ENCODE measurements at regions not wholly inside any gene's neighbourhood (a gene's known extent, or its start where the extent isn't known, plus 50 kb on each side); places are given as distances from the start of the nearest gene placed in this dataset.
"Not testable (repeated sequence)": the region's sequence is repeated elsewhere in the genome, so short reads cannot be mapped to it uniquely, and the experiment has no call there.

- not testable (repeated sequence) for H3K36me3 ChIP-seq (ENCODE audit: insufficient read depth, low read length); H3K9me3 ChIP-seq (ENCODE audit: low read length); H2AFZ ChIP-seq (ENCODE audit: low read depth, low read length); H3K27me3 ChIP-seq (ENCODE audit: insufficient read depth, low read length); H3K4me1 ChIP-seq (ENCODE audit: insufficient read depth, low read length); H3K4me3 ChIP-seq (ENCODE audit: low read length)
These were observed 485.6 kb downstream of the ACTR3B start for GRCh38 chr7:153245136-153245535.

DNA sequence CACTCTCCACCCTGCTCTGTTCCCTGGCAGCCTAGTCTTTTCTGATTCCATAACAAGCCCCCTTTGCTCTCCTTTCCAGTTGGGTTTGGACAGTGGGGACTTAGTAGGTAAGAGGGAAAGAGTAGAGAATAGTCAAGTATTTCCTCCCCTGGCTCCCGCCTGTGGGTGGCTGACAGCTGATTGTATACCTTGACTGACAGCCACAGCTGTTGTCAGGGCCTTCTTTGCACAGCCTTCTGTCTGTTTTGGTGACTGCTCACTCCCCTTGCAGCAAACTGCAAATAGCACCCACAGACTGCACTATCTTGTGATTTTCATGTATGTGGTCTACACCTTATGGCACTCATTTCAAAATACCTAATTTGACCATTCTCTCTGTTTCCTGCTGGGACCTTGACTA lies 486.3 kb downstream of the ACTR3B start:
- H3K4me1 ChIP-seq (ENCODE audit: insufficient read depth, low read length), result no peaks in the 10 kb centered on the region
- H3K9me3 ChIP-seq (ENCODE audit: low read length), result no peaks in the 10 kb centered on the region
- H2AFZ ChIP-seq (ENCODE audit: low read depth, low read length), result no peak overlapping the region
- no peak overlapping the region for H3K4me3 ChIP-seq (ENCODE audit: low read length)
- H3K27me3 ChIP-seq (ENCODE audit: insufficient read depth, low read length), result no peaks in the 10 kb centered on the region
- H3K36me3 ChIP-seq (ENCODE audit: insufficient read depth, low read length), result no peaks in the 10 kb centered on the region

GRCh38 chr7:153247926-153248325 lies 488.4 kb downstream of the ACTR3B start:
- no peaks in the 10 kb centered on the region for H3K9me3 ChIP-seq (ENCODE audit: low read length)
- H2AFZ ChIP-seq (ENCODE audit: low read depth, low read length), result no peak overlapping the region
- no peaks in the 10 kb centered on the region for H3K4me1 ChIP-seq (ENCODE audit: insufficient read depth, low read length)
- no peaks in the 10 kb centered on the region for H3K36me3 ChIP-seq (ENCODE audit: insufficient read depth, low read length)
- no peak overlapping the region for H3K4me3 ChIP-seq (ENCODE audit: low read length)
- no peaks in the 10 kb centered on the region for H3K27me3 ChIP-seq (ENCODE audit: insufficient read depth, low read length)

GRCh38 chr7:153258686-153259085 lies 499.1 kb downstream of the ACTR3B start:
- H3K36me3 ChIP-seq (ENCODE audit: insufficient read depth, low read length), result no peaks in the 10 kb centered on the region
- no peak overlapping the region for H2AFZ ChIP-seq (ENCODE audit: low read depth, low read length)
- no peaks in the 10 kb centered on the region for H3K9me3 ChIP-seq (ENCODE audit: low read length)

DNA sequence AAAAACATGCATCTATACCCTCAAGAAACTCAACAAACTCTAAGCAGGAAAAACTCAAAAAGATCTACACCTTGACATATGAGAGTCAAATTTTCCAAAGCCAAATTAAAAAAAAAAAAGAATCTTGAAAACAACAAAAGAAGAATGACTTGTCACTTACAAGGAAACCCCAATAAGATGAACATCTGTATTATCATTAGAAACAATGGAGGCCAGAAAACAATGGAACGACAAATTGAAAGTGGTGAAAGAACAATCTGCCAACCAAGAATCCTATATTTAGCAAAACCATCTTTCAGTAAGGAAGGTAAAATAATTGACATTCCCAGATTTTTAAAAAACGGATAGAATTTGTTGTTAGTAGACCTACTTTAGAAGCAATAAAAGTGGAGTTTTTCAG lies 516.8 kb downstream of the ACTR3B start:
- H3K4me1 ChIP-seq (ENCODE audit: insufficient read depth, low read length), result no peaks in the 10 kb centered on the region
- no peaks in the 10 kb centered on the region for H3K9me3 ChIP-seq (ENCODE audit: low read length)
- no peak overlapping the region for H3K4me3 ChIP-seq (ENCODE audit: low read length)
- H2AFZ ChIP-seq (ENCODE audit: low read depth, low read length), result no peak overlapping the region
- no peaks in the 10 kb centered on the region for H3K27me3 ChIP-seq (ENCODE audit: insufficient read depth, low read length)
- H3K36me3 ChIP-seq (ENCODE audit: insufficient read depth, low read length), result no peaks in the 10 kb centered on the region

More at GRCh38 chr7:153258686-153259085, 499.1 kb downstream of the ACTR3B start:
- H3K27me3 ChIP-seq (ENCODE audit: insufficient read depth, low read length), result no peaks in the 10 kb centered on the region
- H3K4me3 ChIP-seq (ENCODE audit: low read length), result no peak overlapping the region
- peaks cover 3% of the 10 kb centered on the region for H3K4me1 ChIP-seq (ENCODE audit: insufficient read depth, low read length)

DNA sequence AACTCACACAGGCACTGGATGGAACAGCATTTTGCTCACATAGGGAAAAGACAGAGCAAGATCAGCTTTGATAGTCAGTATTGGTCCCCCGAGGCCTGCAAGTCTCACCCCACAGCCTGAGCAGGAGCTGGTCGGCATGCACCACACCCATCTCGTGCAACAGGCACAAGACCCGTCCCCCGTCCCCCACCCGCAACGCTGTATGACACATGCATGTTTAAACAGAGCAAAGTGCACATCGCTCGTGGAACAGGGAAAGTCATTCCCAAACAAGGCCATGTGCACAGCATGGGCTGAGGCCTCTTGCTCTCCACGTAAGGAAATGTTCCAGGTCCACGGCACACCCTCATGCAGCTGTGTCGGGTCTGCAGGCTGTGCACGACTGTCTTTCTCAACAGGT lies 527.2 kb downstream of the ACTR3B start:
- no peaks in the 10 kb centered on the region for H3K9me3 ChIP-seq (ENCODE audit: low read length)
- H3K4me3 ChIP-seq (ENCODE audit: low read length), result no peak overlapping the region
- no peaks in the 10 kb centered on the region for H3K36me3 ChIP-seq (ENCODE audit: insufficient read depth, low read length)
- H3K4me1 ChIP-seq (ENCODE audit: insufficient read depth, low read length), result no peaks in the 10 kb centered on the region
- H3K27me3 ChIP-seq (ENCODE audit: insufficient read depth, low read length), result peaks cover 6% of the 10 kb centered on the region
- no peak overlapping the region for H2AFZ ChIP-seq (ENCODE audit: low read depth, low read length)

- no peaks in the 10 kb centered on the region for H3K36me3 ChIP-seq (ENCODE audit: insufficient read depth, low read length)
- peaks cover 6% of the 10 kb centered on the region for H3K27me3 ChIP-seq (ENCODE audit: insufficient read depth, low read length)
- H3K4me1 ChIP-seq (ENCODE audit: insufficient read depth, low read length), result no peaks in the 10 kb centered on the region
- no peak overlapping the region for H2AFZ ChIP-seq (ENCODE audit: low read depth, low read length)
- no peaks in the 10 kb centered on the region for H3K9me3 ChIP-seq (ENCODE audit: low read length)
- H3K4me3 ChIP-seq (ENCODE audit: low read length), result no peak overlapping the region
These were observed 530.5 kb downstream of the ACTR3B start for GRCh38 chr7:153290066-153290465.

GRCh38 chr7:153297141-153297540 lies 537.6 kb downstream of the ACTR3B start:
- H3K4me1 ChIP-seq (ENCODE audit: insufficient read depth, low read length), result peaks cover 11% of the 10 kb centered on the region
- no peak overlapping the region for H2AFZ ChIP-seq (ENCODE audit: low read depth, low read length)
- no peaks in the 10 kb centered on the region for H3K36me3 ChIP-seq (ENCODE audit: insufficient read depth, low read length)
- H3K27me3 ChIP-seq (ENCODE audit: insufficient read depth, low read length), result no peaks in the 10 kb centered on the region
- no peaks in the 10 kb centered on the region for H3K9me3 ChIP-seq (ENCODE audit: low read length)
- no peak overlapping the region for H3K4me3 ChIP-seq (ENCODE audit: low read length)

GRCh38 chr7:153301936-153302335 lies 542.4 kb downstream of the ACTR3B start:
- Histone ChIP-seq H3K4me1 (ENCODE audit: insufficient read depth, low read length) (peaks cover 11% of the 10 kb centered on the region), H3K4me3 (ENCODE audit: low read length) (no peak overlapping the region), H3K9me3 (ENCODE audit: low read length) (no peaks in the 10 kb centered on the region), H3K27me3 (ENCODE audit: insufficient read depth, low read length) (no peaks in the 10 kb centered on the region), H3K36me3 (ENCODE audit: insufficient read depth, low read length) (no peaks in the 10 kb centered on the region), H2AFZ (ENCODE audit: low read depth, low read length) (no peak overlapping the region)

- no peaks in the 10 kb centered on the region for H3K36me3 ChIP-seq (ENCODE audit: insufficient read depth, low read length)
- H3K4me1 ChIP-seq (ENCODE audit: insufficient read depth, low read length), result no peaks in the 10 kb centered on the region
- no peaks in the 10 kb centered on the region for H3K27me3 ChIP-seq (ENCODE audit: insufficient read depth, low read length)
- H3K4me3 ChIP-seq (ENCODE audit: low read length), result no peak overlapping the region
- H3K9me3 ChIP-seq (ENCODE audit: low read length), result no peaks in the 10 kb centered on the region
- H2AFZ ChIP-seq (ENCODE audit: low read depth, low read length), result no peak overlapping the region
These were observed 560.5 kb downstream of the ACTR3B start for GRCh38 chr7:153320005-153320404.

DNA sequence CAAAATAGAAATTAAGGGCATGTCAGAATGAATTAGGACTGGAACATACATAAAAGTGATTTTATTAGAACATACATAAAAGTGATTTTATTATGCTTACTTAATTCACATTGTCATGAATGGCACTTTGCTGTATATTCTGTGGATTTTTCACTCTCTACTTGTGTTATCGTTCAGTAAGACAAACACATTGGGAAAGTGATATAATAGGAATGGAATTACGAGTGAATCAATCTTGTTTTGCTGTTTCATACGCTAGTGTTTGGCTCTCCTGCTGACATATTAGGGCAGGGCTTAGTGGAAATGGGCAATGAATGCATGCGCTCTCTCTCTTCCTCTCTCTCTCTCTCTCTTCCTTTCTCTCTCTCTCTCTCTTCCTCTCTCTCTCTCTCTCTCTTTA lies 561.1 kb downstream of the ACTR3B start:
- H3K27me3 ChIP-seq (ENCODE audit: insufficient read depth, low read length), result no peaks in the 10 kb centered on the region
- no peaks in the 10 kb centered on the region for H3K4me1 ChIP-seq (ENCODE audit: insufficient read depth, low read length)
- H2AFZ ChIP-seq (ENCODE audit: low read depth, low read length), result no peak overlapping the region
- H3K36me3 ChIP-seq (ENCODE audit: insufficient read depth, low read length), result no peaks in the 10 kb centered on the region
- H3K4me3 ChIP-seq (ENCODE audit: low read length), result no peak overlapping the region
- H3K9me3 ChIP-seq (ENCODE audit: low read length), result no peaks in the 10 kb centered on the region

DNA sequence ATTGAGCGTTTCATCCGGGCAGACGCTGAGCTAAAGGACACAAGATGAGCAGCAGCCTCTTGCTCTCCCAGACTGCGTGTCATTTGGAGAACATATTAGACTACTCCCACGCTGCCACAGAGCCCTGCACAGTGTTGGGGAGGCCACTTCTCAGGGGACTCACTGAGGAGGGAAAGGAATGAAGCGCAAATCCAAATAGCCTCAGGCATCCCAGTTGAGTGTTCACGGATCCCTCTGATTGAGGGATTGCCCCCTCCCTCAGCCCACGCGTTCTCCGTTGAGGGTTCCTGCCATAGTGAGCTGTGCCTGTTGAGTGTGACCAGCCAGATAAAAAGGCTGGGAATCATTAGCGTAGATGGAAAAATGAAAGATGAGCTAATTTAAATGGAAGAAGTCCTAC lies 563.4 kb downstream of the ACTR3B start:
- H3K9me3 ChIP-seq (ENCODE audit: low read length), result no peaks in the 10 kb centered on the region
- H3K4me3 ChIP-seq (ENCODE audit: low read length), result no peak overlapping the region
- H3K27me3 ChIP-seq (ENCODE audit: insufficient read depth, low read length), result no peaks in the 10 kb centered on the region
- H3K36me3 ChIP-seq (ENCODE audit: insufficient read depth, low read length), result no peaks in the 10 kb centered on the region
- no peaks in the 10 kb centered on the region for H3K4me1 ChIP-seq (ENCODE audit: insufficient read depth, low read length)
- H2AFZ ChIP-seq (ENCODE audit: low read depth, low read length), result no peak overlapping the region

DNA sequence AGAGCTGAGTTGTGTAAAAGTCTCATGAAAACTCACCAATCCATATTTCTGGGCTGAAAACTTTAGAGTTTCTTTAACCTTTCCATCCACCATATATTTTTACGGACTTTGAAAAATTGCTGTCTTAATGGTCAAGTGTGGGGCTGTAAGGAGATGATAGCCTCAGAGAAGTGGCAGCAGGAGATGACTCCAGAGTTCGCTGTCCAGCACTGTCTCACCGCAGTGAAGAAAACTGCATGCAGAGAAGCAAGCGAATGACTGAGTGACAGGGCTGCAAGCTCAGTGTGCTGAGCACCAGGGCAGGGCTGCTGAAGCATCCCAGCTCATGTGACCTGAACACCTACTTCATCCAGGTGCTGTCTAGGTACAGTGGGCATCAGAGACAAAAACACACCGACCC lies 564.5 kb downstream of the ACTR3B start:
- H3K9me3 ChIP-seq (ENCODE audit: low read length), result no peaks in the 10 kb centered on the region

DNA sequence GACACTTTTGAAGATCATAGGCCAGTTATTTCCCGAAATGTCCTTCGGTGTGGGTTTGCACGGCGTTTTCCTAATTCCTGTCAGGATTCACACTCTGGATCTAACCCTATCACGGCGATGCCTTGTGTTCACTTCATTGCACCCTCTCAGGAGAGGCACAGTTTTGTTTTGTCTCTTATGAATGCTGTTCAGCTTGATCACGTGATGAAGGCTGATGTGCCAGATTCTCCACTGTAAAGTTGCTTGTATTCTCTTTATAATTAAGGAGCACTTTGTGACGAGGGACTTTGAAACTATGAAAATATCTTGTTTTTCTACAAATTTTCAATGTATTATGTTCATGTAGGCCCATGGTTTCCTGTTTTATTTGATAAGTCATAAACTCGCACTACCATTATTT lies 568.1 kb downstream of the ACTR3B start:
- Histone ChIP-seq H3K4me3 (ENCODE audit: low read length) (no peak overlapping the region), H2AFZ (ENCODE audit: low read depth, low read length) (no peak overlapping the region), H3K36me3 (ENCODE audit: insufficient read depth, low read length) (no peaks in the 10 kb centered on the region), H3K27me3 (ENCODE audit: insufficient read depth, low read length) (no peaks in the 10 kb centered on the region), H3K4me1 (ENCODE audit: insufficient read depth, low read length) (no peaks in the 10 kb centered on the region), H3K9me3 (ENCODE audit: low read length) (no peaks in the 10 kb centered on the region)

More for the DNA sequence above, 564.5 kb downstream of the ACTR3B start:
- Histone ChIP-seq H3K4me1 (ENCODE audit: insufficient read depth, low read length) (no peaks in the 10 kb centered on the region), H2AFZ (ENCODE audit: low read depth, low read length) (no peak overlapping the region), H3K4me3 (ENCODE audit: low read length) (no peak overlapping the region), H3K27me3 (ENCODE audit: insufficient read depth, low read length) (no peaks in the 10 kb centered on the region), H3K36me3 (ENCODE audit: insufficient read depth, low read length) (no peaks in the 10 kb centered on the region)

All from neuron (in vitro differentiated cells).